ENCODE measurements at regions not wholly inside any gene's neighbourhood (a gene's known extent, or its start where the extent isn't known, plus 50 kb on each side); places are given as distances from the start of the nearest gene placed in this dataset.

DNA sequence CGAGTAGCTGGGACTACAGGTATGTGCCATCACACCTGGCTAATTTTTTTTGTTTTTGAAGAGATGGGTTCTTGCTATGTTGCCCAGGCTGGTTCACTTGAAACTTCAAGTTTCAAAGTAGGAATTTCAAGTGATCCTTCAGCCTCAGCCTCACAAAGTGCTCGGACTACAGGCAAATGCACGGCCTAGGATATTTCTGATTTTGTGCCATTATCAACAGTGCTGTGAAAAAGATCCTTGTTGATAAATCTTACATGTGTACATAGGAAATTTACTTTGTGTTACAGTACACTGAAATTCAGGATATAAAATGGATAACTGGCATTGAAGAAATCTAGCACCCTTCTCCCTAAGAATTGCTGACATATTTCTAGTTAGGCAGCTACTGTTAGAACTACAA is 184.6 kb upstream of the PRDM1 start:
- DNase-seq = no peak

DNA sequence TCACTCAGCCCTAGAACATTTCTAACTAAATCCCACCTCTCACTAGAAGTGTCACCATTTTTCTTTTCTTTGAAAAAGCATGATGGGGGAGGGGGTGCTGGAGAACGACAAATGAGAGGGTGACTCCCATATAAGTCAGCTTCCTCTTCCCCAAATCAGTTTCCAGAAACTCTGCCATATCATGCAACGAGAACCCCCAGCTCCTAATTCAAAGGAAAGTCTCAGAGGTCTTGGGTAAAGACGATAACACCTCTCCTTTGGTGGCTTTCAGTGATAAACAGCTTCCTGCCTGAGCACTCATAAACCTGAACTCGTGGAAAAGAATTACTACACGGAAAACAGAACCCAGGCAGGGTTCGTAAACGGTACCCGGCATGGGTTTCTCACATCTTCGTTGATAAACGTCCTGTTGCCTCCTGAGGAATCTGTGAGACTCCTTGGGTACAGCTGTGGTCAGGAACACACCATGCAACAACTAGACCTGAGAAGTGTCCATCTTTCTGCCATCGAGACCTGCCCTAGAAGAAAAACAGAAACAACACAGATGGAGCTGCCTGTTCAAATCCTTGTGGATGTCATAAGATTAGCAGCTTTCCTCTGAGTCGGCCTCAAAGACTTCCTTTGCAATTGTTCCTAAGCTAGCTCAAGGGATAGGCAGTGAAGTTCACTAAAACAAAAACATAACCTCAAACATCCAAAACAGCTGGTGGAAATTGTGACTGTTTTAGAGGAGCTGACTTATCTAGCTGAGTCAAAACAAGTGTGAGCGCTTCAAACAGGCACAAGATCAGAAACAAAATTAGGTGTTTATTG is 185.8 kb upstream of the PRDM1 start:
- no peak for DNase-seq

DNA sequence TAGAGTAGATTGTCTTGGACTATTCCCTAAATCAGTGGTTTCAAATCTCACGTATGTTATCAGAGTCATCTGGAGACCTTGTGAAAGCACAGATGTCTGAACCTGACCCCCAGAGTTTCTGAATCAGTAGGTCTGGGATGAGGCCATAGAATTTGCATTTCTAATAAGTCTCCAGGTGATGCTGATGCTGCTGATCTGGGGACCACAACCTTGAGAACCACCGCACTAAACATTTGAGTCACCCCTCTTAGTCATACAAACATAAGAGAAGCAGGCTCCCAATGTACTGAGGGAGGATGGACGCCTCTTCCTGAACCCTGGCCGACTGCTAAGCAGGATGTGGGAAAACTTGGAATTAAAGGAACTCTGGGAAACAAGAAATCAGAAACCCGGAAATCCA is 187.8 kb upstream of the PRDM1 start:
- no peak for DNase-seq

DNA sequence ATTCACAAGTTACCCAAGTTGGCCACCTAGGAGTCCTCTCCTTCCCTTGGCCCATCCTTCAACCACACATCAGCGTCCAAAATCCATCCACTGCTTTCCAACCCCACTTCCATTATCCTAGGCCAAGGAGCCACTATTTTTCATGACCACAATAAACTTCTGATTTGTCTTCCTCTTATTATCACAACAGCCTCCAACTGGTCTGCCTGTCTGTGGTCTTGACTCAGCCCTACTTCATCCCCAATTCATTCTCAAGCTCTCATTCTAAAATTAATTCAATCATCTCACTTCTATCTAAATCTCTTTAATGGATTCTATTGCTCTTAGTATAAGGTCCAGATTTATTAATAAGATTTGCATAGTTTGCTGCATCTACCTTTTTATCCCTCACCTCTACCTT is 189.0 kb upstream of the PRDM1 start:
- no peak for DNase-seq

DNA sequence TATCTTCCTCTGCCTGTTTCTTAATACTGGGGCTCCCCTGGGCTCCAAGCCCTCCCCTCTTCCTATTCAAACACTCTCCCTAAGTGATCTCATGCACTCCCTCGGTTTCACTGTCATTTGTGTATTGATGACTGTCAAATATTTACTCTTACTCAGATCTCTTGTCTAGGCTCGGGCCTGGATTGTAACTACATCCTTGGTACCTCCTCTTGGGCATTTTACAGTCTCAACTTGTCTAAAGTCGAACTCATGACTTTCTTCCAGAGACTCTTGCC is 189.4 kb upstream of the PRDM1 start:
- no peak for DNase-seq

DNA sequence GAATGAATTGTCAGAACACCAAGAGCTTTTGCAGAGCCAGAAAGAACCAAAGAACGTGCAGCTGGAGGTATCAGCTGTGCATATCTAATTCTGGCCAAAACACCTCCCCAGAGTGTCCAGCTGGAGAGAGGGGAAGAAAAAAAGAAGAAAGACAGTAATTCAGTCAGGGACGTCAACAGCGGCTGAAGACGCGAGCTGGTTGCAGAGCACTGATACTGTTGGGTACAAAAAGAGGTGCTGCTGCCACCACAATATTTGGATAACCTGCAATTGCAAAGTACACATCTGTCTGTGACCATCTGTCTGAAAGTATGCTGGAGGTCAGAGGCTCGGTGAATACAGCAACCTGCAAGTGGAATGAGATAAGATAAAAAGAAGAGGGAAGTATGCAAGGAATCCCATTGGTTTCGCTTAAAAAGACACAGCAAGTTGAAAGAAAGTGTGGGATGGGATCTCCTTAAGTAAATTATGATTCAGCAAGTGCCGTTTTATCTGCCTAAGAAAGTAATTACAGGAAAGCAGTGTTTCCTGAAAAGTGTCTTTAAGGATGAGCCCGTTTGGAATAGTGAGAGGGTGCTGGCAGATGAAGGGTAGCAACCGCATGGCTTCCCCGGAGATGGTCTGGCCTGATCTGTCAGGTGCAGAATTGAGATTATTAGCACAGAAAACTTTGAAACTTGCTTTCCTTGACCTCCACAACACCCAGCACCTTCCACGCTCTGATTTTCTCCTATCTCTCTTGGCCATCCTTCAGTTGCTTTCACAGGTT is 189.9 kb upstream of the PRDM1 start:
- DNase-seq = no peak

DNA sequence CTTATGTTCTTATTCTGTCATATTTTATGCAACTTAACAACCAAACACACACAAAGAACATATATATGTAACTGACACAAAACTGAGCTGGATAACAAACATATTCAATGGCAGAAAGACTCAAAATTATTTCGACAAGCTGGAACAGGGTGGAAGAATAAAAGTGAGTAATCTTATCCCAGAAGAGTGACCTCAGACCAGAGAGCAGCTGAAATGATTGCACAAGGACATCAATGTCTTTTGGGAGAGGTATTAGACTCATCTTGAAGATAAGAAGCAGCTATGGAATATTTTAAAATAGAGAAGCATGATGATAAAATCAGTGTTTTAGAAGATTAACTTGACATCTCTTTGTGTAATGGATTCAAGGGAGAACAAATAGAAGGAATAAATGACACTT is 191.6 kb upstream of the PRDM1 start:
- no peak for DNase-seq

DNA sequence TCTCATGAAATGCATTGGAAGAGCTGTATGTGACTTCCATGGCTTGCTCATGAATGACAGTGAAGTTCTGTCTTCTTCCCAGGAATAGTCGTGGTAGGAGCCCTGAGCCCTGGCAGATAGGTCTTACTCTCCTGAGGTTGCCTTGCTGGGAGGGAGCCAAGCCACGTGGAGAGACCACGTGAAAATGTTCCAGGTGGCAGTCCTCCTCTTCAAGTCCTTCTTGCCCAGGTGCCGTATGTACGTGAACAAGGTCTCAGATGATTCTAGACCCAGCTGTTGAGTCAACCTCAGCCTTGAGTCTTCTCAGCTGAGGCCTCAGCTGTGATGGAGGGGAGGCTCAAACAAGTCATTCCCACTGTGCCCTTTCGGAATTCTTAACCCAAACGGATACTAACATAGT is 192.4 kb upstream of the PRDM1 start:
- DNase-seq = no peak

DNA sequence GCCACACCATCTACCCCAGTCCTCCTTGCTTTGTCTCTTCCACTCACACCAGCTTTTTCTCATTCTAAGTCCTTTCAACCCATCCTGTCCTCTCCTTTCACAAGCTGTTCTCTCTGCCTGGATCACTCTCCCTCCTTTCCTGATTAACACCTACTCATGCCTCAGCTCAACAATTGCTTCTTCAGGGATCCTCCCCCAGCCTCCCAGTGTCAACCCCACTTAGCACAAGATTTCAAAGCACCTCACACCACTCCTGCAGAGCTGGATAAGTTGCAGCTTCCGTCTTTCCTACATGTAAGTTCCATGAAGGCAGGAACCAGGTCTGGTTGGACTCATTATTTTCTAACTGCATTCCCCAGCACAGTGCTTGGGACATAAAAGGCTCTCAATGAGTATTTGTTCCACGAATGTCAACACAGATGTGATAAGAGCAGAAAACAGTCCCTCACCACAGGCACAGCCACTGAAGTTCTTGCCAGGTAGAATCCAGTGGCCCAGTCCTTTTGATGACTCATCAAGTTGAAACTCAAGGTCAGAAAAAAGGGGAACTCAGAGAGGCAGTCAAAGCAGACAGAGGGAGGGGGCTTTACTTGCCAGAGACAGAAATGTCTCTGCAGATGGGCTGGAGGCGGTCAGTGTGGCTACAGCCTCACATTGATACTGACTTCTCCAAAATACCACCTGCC is 193.4 kb upstream of the PRDM1 start:
- no peak for DNase-seq

DNA sequence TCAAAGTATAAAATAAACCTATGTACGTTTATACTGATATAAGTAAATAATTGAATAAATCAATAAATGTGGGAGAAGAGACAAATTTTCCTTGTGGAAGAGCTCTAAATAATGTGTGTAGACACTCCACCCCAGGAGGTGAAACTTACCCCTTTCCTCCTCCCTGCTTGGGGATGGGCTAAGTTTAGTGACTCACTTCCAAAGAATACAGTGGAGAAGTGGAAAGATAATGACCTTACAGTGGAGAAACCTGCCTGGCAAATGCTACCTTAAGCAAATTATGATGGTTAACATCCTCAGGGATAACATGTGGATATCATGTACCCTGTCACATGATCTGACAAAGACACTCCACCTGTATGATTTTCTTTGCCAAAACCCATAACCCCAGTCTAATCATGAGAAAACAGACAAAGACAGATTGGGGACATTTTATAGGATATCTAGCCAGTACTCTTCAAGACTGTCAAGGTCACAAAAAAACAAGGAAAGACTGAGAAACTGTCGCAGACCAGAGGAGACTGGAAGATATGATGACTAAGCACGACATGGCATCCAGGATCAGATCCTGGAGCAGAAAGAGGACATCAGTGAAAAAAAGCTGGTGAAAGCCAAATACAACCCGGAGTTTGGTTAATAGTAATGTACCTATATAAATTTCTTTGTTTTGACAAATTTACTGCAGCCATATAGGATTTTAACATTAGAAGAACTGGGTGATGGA is 195.5 kb upstream of the PRDM1 start:
- DNase-seq = no peak

DNA sequence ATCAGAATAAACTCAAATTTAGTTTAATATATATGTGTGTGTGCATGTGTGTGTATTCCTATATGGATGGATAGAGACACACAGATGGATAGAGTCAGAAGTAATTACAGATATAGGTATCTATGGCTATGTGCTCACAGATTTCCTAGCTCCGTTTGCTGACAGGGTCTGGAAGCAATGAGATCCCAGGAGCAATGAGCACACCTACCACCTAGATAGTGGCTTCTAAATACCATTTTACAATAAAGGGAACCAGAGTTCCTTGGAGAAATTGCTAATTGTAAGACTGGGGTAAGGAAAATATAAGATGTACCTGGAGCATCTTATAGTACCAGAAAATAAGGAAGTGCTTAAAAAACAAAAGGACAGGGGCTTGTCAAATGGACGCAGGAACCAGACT is 196.2 kb upstream of the PRDM1 start:
- DNase-seq = no peak

DNA sequence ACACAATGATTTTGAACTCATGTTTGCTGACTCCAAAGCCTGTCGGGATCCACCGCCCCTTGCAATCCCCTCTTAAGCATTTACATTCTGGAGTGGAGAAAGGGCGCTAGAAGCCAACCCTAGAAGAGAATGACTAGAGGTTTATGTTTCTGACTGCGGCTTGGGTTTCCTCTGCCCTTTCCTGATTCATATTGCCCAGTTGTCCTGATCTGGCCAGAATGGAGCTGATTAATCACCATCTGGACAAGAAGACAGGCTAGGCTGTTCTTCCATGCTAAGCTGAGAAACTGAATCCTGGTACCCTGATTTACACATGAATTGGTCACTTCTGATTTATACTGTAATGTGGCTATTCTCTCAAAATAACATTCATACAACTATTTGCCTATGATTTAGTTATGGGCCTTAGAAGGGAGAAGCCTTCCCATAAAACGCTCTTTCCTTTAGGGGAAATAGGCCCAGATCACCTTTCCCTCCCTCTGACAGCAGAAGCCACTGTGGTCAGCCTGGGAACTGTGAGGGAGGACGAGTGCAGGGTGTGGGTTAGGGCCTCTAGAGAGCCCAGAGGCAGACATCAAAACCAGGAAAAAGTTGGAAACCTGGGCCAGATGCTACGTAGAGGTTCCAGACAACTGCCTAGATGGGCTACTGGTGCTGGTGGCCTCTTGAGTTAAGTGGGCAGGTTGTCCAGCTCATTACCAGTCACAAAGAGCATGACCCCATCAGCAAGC is 199.2 kb upstream of the PRDM1 start:
- no peak for DNase-seq

DNA sequence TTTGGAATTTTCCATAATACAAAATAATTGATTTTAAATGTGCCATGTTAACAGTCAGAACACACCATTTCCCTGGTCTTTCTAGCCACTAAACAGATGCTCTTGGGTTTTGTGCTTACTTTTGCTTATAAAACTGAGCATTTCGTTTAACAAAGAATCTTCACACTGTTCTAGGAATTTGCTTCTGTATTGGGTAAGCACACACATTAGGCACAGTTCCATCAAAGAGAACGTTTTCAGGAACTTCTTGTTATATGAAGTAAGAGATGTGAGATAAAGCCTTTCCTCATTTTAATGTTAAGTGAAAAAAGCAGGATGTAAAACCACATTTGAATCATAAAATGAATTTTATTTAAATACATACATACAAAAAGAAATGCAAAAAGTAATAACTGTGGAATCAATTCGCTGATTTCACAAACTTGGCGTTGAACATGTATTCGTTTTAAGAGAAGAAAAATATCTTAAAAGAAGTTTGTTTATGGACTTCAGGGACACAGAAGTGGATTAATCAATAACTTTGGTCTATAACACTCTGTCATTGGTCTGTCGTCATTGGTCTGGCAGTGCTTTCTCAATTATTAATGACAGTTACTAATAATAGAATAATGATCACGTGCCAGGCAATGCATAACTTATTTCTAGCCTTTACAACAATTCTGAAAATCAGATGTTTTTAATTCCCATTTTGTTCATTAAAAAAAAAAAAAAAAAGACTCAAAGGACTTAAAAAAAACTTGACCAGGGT is 199.9 kb upstream of the PRDM1 start:
- DNase-seq = no peak

DNA sequence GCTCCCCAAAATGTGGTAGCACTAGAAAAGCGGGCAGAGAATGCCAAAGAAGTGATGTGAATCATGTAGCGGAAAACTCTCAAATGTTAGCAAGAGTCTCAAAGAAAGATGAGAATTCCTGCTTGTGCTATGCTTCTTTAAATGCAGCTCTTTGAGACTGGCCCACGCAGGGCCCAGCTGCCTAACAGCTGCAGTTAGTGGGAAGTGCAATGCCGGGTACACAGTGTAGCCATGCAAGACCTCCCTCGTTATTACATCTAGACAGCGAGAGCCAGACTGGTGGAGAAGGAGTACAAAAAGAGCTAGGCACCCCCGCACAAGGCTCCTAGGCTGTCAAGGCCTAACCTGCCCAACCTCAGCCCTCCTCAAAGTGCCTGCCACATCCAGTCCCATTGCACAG is 201.7 kb upstream of the PRDM1 start:
- no peak for DNase-seq

DNA sequence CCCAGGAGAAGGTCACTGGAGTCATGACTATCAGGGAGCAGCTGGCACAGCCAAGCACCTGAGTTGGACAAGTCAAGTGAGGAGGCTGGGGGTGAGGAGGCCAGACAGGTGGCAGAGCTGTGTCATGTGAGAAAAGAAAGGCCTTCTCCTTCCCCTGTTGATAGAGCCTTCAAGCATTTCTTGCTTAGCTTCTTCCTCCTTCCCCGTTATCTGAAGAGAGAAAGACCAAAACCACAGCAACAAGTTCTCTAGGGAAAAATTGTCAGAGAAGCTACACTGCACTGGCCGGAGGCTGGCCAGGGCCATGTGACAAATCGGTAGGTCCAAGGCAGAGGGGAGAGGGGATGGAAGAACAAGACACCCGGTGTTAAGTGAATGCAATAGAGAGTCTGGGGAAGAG is 202.1 kb upstream of the PRDM1 start:
- DNase-seq = no peak

DNA sequence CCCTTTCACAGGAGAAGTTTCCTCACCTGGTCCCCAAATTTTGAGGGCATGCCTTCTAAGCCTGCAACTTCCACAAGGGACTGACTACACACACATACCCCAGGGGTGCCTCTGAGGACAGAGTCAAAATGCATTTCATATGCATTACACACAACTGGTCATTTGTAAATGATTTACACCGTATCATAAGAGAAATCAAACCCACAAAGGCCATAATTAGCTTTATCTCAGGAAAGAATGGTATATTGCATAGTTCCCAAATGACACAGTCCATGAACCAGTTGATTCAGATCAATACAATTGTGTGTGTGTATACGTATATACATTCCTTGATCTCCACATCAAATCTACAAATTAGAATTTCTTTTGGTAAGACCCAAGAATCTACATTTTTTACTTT is 203.3 kb upstream of the PRDM1 start:
- no peak for DNase-seq

DNA sequence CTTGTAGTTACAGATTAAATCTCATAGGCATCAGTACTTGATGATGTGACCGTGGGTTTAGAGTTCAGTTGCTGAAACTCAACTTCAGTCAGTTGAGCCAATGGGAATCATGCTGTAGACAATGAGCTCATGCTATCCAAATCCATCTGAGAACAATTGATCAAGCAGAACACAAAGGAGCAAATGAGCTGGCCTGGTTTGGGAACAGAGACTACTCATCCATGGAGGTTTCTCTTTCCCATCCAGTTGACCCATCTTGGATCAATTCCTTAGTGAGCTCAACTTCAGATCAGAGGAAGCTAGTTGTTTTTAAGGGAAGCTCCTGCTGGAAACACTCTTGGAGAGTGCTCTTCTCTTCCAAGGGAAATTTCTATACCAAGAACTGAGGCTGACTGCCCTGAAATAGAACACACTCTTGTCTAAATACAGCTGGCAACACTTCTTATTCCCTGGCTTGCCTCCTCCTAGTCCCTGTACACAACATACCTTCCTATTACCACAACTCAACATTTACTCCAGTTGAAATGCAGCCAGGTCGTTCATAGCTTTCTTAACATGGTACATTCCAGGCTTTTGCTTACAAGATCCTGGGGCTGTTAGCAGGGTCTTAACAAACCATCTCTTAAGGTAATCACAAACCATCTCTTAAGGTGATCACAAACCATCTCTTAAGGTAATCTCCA is 203.9 kb upstream of the PRDM1 start:
- DNase-seq = no peak

DNA sequence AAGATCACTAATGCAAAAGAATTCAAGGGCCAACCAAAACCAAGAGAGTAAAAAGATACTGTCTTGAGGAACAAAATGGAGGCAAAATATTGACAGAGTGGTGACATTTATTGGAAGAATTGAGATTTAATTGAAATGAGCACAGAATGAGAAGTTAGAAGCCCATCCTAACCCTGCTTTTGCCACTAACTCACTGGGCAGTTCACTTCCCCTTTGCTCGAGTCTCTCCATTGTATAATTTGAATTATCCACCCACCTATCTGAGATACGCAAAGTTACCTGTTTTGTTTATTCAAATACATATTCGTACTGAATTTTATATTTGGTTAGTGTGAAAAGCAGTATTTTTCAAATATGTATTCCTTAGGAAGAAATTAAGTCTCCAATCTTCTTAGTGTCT is 204.5 kb upstream of the PRDM1 start:
- DNase-seq = no peak

DNA sequence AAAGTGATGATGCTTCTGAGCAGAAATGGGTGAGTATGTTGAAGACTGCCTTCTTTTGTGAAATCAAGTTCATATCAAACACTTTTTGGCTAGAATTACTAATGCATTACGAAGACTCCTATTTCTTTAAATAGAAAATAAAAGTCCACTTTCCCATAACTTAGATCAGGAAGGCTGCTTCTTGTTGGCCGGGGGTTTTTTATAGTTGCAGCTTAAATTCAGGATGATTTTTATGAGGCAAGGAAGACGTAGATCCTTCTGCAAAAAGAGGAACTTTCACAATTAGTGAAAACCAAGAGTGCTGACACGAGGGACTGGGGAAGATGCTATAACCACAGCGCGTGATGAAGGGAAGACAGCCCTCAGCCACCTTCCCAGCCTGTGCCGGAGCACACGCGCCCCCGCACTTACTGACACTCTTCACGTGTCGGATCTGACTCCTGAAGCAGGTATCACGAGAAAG is 206.1 kb upstream of the PRDM1 start:
- DNase-seq = no peak

DNA sequence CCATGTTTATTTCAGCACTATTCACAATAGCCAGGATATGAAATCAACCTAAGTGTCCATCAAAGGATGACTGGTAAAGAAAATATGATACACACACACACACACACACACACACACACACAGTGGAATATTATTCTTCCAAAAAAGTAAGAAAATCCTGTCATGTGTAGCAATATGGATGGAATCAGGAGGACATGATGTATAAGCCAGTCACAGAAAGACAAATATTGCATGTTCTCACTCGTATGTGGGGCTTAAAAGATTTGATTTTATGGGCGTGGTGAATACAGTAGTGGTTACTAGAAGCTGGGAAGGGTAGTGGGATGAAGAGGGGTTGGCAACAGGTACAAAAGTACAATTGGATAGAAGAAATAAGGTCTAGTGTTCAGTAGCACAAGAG is 207.0 kb upstream of the PRDM1 start:
- DNase-seq = no peak

DNA sequence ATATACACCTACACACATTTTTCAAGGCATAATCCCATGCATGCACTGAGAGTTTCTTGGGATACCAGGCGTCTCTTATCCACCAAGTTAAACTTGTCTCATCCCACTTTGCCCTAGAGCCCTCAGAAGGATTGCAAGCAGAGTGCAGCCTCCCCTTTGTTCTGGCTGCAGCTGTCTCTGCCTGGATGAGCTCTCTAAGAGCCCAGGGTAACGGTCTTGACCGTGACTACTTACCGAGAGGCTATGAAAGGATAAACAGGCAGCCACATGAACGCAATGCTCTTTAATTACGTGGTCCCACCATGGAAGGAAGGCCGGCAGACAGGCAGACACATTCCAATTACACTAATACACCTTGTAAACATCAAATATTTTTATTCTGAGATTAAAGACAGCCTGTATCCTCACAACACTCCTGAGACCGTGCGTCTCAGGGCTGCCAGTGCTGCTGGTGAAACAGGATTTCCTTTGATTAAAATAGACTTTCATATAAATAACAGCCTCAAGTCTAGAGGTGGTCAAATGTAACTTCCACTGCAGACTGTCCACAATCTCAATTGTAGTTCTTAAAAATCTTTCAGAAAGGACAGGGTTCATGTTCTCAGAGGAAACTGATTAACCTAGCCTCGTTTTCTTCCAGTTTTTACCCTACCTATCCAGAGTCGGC is 210.0 kb upstream of the PRDM1 start:
- DNase-seq = no peak

Data from central memory CD4-positive, alpha-beta T cell (primary cell).